ENCODE measurements at regions not wholly inside any gene's neighbourhood (a gene's known extent, or its start where the extent isn't known, plus 50 kb on each side); places are given as distances from the start of the nearest gene placed in this dataset.

GRCh38 chr4:124526769-124527168, 185.8 kb downstream of the ANKRD50 start:
- no peak for TF ChIP-seq EZH2 (IDR thresholded peaks at IDR 0.05; ENCODE audit: insufficient read depth, poor library complexity, severe bottlenecking)
- no peak for TF ChIP-seq EZH2phosphoT487 (IDR thresholded peaks at IDR 0.05; ENCODE audit: insufficient read depth, low read depth)
